ENCODE measurements at regions not wholly inside any gene's neighbourhood (a gene's known extent, or its start where the extent isn't known, plus 50 kb on each side); places are given as distances from the start of the nearest gene placed in this dataset.

DNA sequence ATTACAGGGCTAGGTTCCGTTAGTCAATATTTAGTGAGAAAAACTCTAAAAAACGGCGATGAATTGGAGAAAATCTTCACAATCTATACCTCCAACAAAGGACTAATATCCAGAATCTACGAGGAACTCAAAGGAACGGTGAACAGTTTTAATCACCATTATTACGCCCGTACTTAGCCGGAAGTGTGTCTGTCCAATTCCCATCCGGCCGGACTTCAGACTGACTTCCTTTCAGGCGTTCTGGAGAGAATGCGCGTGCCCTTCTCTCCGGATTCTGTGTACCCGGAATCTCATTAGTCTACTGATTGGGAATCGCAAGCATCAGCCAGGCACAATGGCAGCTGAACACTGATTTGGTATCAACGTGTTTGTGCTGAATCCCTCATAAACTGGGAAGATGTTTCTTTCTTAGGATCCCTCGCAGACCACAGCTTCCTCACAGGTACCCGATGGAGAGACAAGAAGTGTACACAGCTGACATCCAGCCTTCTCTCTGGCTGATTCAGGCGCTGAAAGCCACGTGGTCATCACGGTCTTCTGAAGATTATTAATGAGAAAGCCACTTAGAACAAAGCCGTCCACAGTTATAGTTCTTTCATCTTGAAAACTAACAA lies 239.9 kb downstream of the ZNF516 start:
- DNase-seq (ENCODE audit: low spot score) = no peak

DNA sequence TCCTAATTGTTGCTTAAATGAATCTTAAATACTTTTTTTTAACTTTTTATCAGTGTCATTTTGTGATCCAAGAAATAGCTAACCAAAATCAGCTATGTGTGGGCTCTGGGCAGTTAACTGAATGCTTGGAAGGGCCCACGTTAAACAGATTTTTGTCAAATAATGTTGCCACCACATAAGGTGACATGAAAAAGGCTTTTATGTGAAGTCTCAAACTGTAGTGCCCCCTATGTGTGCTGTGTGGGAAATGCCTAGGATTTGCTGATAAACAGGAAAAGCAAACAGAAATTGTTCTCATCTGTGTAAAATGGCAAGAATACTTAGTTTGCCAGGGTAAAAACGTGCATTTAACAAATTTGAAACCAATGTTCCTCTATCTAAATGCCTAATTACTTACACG lies 242.2 kb downstream of the ZNF516 start:
- no peak for DNase-seq (ENCODE audit: low spot score)

DNA sequence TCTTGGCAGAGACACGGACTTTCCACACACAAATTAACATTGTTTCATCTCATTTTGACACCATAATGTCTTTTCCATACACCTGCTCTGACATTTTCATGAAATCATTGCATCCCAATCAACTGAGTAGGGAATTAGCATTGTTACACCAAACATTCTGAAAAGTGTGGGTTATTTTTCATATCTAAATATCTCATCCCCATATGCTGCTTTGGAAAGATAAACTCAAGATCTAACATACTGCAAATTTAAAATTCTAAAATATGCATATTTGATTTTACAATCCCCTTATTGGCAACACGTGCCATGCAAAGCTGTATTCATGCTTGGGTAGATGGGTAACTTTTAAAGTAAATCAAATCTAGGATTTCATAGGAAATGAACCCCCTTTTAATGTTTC lies 242.9 kb downstream of the ZNF516 start:
- no peak for DNase-seq (ENCODE audit: low spot score)

DNA sequence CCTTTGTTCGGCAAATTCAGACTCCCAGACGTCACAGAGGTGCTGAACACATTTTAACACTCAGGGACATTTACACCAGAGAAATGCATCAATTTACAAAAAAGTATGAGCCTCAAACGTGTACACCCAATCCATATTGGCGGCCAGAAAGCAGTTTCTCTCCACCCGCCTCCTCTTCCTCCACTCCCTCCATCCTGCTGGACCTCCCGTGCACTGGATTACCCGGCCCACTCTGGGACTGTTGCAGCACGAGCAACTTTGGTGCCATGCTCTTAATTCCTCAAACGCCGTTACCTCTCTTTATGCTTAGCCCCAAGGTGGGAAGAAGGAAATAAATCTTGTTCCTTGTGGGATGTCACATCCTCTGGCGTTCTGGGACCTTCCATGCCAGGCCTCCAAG lies 243.4 kb downstream of the ZNF516 start:
- no peak for DNase-seq (ENCODE audit: low spot score)

DNA sequence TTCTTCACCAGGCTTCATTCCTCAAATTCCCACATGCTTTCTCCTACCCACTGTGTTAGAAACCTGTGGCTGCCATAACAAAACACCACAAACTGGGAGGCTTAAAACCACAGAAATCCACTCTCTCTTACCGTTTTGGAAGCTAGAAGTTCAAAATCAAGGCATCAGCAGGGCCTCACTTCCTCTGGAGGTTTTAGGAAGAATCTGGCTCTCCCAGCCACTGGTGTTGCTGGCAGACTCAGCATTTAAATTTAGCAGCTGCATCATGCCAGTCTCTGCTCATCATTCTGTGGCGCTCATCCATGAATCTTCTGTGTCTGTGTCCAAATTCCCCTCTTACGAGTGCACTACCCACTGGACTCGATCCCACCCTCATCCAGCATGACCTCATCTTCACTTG lies 248.5 kb downstream of the ZNF516 start:
- DNase-seq (ENCODE audit: low spot score) = no peak

DNA sequence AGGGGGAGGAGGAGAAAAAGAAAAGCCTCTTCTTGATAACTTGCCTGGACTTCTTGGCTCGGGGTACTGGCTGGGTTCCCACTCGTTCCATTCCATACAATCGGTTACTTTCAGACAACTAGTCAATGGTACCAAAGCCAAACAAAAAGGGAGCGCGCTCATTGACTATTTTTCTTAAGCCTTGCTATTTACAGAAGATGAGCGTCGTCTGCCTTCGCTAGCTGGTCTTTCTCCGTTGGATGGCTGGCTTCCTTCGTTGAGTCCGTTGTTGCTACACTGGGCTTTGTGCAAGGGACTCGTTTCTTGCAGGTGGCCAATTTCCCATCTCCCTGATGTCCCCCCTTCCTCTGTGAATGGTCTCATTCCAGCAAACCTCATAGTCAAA lies 260.4 kb downstream of the ZNF516 start:
- DNase-seq (ENCODE audit: low spot score) = no peak

DNA sequence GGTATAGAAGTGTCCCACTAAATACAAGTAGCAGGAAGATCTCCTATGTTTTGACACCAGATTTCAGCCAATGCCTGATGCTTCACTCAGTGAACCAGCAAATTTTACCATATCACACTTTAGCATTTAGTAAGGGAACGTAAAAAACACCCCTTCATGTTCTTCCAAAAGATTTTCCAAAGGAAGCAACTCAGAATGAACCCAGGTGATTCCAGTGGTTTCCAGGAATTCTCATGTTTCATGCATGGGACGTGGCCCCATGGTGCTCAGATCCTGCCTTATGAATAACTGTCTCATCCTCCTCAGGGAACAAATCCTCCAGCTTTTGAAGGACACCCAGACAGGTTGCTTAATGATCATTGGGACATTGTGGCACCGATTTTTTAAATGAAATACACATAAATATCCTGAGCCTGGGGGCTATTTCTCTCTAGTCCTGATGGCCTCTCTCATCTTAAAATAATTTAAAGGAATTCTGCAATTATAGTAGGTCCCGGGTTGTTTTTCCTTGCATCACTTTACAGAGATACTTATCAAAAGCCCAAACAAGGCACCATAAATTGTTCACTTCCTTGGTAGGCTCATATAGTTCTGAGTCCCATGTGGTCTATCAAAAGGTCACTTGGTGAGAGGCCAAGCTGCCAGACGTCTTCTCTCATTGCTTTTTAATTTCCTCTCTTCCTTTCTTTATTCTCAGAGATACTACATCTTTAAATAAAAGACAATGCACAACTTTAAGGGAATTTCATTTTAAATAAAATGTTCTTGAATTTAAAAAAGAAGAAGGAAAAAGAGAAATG lies 261.0 kb downstream of the ZNF516 start:
- no peak for DNase-seq (ENCODE audit: low spot score)

DNA sequence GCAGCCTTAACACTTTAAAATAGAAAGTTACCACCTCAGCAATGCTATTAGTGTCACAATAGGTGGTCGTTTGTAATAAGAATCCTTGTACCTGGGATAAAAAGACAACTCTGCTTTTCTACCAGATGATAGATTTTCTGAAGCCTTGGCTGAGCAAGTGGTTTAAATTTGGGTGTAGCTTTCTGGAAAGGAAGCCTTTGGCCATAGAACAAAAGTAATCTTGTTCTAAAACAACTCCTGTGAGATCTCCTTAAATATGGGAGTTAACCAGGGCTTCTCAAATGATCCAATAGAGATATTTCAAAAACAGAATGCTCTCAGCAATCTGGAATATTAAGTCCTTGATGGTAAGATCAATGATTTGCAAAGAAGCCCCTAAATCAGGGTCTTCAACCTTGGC lies 261.6 kb downstream of the ZNF516 start:
- no peak for DNase-seq (ENCODE audit: low spot score)

DNA sequence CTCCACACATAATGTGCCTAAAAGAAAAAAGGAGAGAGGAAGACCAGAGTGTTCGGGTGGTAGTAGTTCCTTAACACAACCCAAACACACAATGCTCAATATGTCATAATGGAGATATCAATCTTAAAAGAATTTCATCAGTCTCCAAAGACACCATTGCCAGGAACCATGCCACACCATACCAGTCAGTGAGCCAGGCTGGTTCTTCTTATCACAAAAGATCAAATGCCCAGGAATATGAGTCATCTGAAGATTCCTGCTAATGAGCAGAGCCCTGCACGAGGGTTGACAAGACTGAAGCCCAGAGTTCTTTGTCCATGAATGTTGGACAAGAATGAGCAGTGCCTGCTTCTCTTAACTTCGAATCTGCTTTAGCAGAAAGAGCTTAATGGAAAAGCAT lies 262.3 kb downstream of the ZNF516 start:
- DNase-seq (ENCODE audit: low spot score) = no peak

DNA sequence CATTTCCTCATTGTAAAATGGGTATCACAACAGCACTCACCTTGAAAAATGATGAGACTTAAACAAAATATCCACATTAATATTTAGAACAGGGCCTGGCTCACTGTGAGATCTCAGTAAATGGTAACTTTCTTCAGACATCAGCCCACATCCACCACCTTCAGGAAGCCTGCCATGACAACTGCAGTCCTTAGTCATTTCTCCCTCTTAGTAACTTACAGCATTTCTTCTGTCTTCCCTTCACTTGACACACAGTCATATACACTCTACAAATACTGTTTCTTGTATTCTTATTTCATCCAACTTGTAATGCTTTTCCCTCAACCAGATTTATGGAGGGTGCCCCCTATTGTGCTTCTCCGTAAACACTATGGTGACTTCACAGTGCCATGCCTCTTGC lies 263.0 kb downstream of the ZNF516 start:
- DNase-seq (ENCODE audit: low spot score) = no peak

DNA sequence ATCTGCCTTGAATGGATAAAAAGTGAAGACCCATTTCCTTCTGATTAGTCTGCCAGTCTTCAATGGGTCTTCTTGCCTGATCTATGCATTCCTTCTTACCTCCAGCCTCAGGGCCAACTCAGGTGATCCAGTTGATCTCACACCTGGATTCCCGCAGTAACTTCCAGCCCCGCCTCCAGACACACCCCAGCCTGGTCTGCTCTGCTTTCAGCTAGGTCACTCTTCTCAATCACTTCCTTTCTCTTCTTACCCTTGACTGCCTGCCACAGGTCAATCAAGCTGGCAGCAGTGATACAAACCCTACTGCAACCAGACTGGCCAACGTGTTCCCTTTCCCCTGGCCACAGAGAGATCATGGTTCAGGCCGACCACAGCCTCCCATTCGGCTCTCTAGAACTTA lies 263.6 kb downstream of the ZNF516 start:
- DNase-seq (ENCODE audit: low spot score) = no peak

DNA sequence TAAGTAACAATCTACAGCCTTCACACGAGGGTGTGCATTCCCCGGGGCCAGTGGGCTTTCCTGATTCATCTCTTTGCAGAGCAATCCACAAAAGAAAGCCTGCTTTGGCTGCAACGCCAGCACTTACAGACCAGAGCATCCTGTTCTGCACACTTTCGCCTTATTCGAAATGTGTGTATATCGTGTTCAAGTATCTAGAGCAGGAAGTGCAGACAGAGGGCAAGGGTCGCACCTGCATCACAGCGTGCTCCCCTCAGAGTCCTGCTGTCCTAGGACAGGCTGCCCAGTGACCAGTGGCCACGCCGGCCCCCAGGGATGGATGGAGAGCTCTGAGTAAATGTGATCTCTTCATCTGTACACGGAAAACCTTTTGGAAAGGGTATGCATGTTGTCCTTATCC lies 264.3 kb downstream of the ZNF516 start:
- no peak for DNase-seq (ENCODE audit: low spot score)

DNA sequence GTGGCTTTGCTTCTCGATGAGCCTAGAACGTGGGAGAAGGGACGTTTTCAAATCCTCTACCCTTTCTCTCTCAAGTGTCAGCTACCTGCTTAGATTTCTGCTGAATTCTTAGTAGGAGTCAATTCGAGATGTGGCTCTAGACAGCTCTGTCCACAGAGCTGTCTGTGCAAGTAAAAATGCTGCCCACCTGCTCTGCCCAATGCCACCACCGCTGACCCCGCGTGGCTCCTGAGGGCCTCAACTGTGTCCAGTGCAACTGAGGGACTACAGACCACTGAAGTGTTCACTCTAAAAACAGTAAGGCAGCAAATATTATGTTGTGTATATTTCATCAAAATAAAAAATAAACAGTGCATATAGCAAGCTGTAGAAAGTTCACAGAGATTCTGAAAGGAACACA lies 266.3 kb downstream of the ZNF516 start:
- DNase-seq (ENCODE audit: low spot score) = no peak

DNA sequence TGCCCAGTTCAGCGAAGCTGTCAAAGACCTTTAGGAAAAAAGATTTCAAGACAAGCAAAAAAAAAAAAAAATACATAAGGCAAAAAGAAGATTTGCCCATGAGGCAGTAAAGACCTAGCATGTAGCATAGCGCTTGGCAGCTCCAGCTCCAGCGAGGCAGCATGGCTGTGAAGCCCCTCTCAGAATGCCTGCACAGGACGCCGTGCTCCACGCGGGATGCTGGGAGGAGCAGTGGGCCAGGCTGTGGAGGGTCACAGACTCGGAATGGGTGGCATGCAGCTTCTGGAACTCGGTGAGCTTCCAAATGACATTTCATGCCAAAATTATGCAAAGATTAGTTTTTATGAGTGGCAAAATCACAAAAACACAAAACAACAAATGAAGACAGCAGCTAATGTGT lies 267.3 kb downstream of the ZNF516 start:
- no peak for DNase-seq (ENCODE audit: low spot score)

DNA sequence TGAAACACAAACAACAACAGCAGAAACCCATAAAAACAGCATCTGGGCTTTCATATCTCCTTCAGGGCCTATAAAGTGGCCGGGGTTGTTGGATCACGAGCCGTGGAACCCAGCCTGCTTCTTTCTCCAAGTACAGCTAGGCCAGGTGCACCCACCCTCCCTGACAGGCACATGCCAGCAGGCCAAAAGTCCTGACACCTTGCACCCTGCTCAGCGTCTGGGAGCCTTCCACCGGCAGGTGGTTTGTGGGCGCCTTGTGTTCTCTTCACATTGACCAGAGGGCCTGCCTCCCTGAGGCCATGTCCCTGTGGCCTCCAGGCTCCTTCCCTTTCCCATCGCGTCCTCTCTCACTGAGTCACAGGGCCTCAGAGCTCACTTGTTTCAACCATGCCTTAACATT lies 271.6 kb downstream of the ZNF516 start:
- DNase-seq (ENCODE audit: low spot score) = no peak

DNA sequence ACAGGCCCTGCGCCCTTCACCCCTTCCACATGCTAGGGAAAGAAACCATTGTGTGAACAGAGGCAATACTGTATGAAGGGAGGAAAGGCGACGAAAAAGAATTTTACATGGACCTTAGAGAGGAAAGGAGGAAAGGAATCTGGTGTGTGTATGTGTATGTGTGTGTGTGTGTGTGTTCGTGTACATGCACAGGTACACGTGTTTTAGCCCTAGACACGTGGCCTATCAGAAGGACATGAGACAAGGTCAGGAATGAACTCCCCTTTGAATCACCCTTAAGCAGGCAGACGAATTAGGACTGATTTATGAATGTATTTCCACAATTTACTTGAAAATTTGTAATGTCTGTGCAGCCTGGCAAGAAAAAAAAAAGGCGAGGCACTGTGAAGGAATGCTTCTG lies 276.0 kb downstream of the ZNF516 start:
- no peak for DNase-seq (ENCODE audit: low spot score)

DNA sequence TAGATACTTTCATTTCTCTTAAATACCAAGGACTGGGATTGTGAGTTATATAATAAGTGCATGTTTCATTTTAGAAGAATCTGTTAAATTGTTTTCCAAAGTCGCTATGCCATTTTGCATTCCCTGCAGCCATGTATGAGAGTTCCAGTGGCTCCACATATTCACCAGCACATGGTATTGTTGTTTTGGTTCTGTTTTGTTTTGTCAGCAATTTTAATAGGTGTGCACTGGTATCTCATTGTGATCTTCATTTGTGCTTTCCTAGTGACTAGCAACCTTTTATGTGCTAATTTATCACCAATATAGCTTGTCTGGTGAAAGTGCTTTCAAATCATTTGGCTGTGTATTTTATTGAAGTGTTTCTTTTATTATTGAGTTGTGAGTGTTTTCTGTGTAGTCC lies 278.9 kb downstream of the ZNF516 start:
- no peak for DNase-seq (ENCODE audit: low spot score)

DNA sequence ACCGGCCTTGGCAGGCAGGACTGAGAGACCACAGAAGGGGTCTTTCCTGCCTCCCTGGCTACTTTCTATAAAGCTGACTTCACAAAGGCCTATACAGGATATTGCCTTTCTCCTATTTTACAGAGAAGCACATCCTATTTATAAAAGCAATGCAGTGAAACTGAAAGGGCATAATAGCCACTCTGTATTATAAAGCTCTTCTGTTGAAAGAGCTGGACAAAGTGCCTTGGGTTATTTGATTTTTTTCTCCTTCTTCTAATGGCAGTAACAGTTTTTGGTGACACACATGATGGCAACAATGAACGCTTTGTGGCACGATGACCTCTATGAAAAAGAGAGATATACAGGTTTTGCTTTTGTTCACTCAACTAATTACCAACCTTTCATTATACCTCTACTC lies 281.1 kb downstream of the ZNF516 start:
- no peak for DNase-seq (ENCODE audit: low spot score)

DNA sequence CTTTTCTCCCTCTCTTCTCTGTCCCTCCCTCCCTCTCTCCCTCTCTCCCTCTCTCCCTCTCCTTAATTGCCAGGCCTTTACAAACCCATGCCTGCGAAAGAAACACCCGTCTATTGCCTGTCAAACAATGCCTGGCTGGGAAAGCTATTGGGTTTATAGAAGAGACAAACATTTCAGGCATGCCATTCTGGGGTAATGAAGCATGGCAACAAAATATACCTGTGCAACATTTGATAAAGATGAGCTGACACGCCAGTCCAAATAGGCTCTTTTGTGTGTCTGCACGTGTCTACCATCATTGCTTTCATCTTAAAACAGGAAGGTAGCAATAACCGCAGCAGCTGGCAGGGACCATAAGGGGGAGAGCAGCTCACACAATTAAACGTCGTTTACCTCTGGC lies 282.1 kb downstream of the ZNF516 start:
- no peak for DNase-seq (ENCODE audit: low spot score)

DNA sequence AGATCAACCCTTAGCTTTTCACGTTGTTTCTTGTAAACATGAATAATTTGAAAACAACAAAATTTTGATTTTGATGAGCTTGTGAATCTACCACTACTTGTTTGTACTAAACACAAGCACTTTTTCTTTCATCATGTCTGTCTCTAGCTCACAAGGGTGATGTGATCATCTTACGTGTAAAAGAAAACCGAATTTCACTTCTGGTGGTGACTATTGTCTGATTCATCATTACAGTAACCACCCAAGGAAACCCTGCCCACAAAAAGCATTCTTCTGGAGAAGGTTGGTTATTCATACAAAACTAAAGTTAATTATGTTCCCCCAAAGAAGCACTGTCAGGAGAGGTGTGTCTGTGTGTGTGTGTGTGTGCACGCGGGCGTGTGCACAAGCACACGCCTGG lies 285.4 kb downstream of the ZNF516 start:
- no peak for DNase-seq (ENCODE audit: low spot score)

DNA sequence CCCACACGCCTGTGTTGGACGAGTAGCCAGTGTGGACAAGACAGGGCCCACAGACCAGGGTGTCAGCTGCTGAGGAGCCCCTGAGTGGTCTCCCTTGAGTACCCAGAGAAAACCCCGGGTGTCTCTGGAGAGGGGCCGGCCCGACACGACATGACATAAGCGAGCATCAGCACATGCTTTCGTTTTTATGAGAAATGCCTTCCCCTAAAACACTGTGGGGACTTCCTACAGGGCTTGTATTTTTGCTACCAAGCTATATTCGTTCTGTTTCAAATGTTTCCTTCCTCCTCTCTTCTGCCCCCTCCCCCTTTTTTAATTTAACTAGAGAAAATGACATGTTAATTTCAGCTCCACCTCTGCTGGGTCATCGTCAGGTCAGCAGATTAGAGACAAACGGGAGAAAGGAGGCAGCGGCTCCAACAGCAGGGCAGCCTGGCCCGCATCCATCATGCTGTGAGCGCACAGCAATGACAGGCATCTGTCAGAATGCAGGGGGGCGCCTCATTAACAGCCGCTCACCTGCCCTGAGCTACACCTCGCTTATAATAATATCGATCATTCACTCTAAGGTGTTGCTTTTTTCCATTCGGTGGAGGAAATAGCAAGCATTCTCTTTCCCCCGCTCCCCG lies 286.2 kb downstream of the ZNF516 start:
- DNase-seq (ENCODE audit: low spot score) = no peak

DNA sequence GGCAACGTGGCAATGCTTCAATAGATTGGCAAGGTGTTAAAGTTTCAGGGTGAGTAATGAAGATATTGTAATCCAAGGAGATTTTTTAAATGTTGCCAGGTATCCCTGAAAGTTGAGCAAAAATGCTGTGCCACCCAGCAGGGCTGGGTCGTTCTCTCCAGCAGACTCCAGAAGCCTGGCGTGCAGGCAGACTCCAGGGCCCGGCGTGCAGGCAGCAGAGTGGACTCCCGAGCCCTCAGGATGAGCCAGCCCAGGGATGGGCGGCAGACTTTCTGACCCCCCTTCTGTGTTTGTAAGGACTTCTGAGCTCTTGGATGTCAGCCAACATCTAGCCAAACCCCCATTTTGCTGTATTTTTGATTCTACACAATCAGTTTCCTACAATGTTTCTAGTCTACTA lies 289.1 kb downstream of the ZNF516 start:
- no peak for DNase-seq (ENCODE audit: low spot score)

DNA sequence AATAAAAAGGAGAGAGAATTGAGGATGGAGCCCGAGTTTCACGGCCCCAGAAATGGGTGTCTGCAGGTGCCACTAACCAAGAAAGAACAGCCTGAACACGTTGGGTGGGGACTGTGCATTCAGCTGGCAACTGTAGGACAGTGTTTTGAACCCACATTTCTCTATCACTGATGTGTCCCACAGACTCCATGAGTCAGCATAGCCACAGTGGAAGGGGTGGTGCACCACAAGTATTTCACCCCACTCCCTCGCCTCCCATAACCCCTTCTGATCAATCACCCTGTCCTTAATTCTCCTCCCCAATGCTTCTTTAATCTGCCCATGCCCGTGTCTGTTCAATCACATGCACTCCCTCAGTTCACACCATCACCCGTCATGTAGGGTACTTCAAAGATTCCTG lies 291.5 kb downstream of the ZNF516 start:
- DNase-seq (ENCODE audit: low spot score) = no peak

DNA sequence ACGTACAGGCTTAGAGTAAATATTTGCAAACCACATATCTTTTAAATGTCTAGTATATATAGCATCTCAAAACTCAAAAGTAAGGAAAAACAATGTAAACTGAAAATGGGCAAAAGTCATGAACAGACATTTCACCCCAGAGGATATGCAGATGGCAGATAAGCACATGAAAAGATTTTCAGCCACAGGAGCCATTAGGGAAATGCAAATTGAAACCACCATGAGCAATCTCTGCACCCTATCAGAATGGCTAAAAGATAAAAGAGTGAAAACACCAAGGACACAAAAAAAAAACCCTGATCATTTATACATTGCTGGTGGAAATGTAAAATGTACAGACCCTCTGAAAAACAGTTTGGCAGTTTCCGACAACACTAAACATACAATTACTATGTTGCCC lies 292.7 kb downstream of the ZNF516 start:
- DNase-seq (ENCODE audit: low spot score) = no peak
